KOPT-K1 (cell line): ENCODE measurements at regions not wholly inside any gene's neighbourhood (a gene's known extent, or its start where the extent isn't known, plus 50 kb on each side); places are given as distances from the start of the nearest gene placed in this dataset.

ENCODE experiments used
- H3K27ac ChIP-seq: fragments of 200-600 bp; sonication (generic); 2 replicates; pipeline ENCODE4 v1.5.1; 2016; ENCODE audit warnings: antibody characterized with exemption, mild to moderate bottlenecking, low read depth, low read length; ENCODE audit not compliant: poor library complexity, severe bottlenecking
- H3K36me3 ChIP-seq: fragments of 200-600 bp; sonication (generic); 2 replicates; pipeline ENCODE4 v1.5.1; 2017; ENCODE audit warnings: antibody characterized with exemption, mild to moderate bottlenecking, low read length, moderate library complexity; ENCODE audit not compliant: insufficient read depth
- H3K9me3 ChIP-seq: fragments of 200-600 bp; sonication (generic); 2 replicates; pipeline ENCODE4 v1.5.1; 2017; ENCODE audit warnings: antibody characterized with exemption, low read length, mild to moderate bottlenecking; ENCODE audit not compliant: insufficient read depth, poor library complexity, severe bottlenecking

DNA sequence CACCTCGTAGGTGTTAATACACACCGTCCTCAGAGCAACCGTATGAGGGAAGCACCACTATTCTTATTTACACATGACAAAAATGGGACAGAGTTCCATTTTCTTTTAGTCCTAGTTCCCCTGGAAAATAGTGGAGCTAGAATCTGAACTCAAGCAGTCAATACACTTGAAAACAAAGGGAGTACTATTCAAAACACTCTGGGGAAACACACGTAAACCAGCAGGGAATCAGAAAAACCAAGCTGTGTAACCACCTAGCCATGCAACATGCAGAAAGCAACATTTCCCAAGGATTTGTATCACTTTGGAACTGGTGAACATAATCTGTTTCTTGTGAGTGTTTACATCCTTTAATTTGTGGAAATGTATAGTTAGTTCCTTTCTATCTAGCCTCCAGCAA, 208.2 kb downstream of the UBE2E3 start:
- no peaks in the 10 kb centered on the region for H3K36me3 ChIP-seq
- no peaks in the 10 kb centered on the region for H3K9me3 ChIP-seq
- H3K27ac ChIP-seq = no peak overlapping the region

DNA sequence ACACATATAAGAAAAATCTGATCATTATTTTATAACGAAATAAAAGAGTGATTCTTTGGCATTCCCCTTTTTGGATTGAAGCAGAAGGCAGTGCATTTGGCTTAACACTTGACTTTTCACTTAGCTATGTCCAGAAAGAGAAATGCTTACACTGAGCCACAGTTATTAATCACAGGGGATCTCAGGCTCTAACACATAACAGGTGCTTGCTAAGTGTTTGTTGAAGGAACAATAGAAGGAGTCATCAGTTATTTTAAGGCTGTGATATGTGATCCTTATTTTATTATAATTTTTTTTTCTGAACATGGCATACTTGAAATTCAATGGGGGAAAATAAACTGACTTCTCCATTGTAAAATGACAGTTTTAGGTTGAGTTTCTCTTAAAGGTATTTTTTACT, 209.5 kb downstream of the UBE2E3 start:
- no peaks in the 10 kb centered on the region for H3K36me3 ChIP-seq
- no peak overlapping the region for H3K27ac ChIP-seq
- H3K9me3 ChIP-seq = no peaks in the 10 kb centered on the region

DNA sequence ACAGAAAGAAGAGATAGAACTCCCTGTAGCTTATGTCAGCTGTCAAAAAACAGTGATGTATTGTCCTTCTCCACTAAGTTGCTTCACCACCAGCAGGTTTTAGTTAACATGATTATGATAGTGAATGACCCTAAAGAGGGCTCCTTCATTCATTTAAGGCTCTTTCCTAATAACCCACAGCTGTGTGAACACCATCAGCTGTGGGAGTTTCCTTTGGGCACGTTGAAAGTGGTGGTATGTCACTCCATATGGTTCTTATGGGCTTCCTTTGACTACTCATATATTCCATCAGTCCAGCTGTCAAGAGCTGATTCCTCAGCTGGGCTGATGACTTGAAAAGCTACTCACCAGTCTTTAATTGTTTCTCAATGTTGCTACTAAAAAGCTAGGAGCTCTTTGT, 210.3 kb downstream of the UBE2E3 start:
- H3K27ac ChIP-seq = no peak overlapping the region
- no peaks in the 10 kb centered on the region for H3K9me3 ChIP-seq
- no peaks in the 10 kb centered on the region for H3K36me3 ChIP-seq

DNA sequence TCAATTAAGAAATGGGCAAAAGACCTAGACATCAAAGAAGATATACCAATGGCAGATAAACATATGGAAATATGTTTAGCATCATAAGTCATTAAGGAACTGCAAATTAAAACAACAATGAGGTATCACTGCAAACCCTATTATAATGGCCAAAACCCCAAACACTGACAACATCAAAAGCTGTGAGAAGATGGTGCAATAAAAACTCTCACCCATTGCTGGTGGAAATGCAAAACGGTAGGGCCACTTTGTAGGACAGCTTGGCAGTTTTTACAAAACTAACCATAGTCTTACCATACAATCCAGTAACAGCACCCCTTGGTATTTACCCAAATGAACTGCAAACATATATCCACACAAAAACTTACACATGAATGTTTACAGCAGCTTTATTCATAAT, 213.1 kb downstream of the UBE2E3 start:
- H3K36me3 ChIP-seq = peaks cover 10% of the 10 kb centered on the region
- no peak overlapping the region for H3K27ac ChIP-seq
- H3K9me3 ChIP-seq = peaks cover 9% of the 10 kb centered on the region

DNA sequence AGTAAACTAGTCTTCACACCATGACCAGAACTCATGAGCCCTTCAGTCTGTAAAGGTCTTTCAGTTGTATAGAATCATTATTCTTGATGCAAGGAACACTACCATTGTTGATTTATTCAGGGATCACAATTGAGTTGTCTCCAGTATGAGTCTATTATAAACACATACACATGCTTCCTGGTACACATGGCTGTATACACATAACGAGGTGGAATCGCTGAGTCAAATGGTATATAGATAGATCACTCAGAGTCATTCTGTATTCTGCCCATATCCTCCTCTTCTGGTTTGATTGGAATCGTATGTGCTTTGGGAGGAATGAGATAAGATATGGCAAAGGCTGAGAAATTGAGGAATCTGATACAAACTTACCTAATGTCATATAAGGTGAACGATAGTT, 216.0 kb downstream of the UBE2E3 start:
- Histone ChIP-seq H3K36me3 (peaks cover 10% of the 10 kb centered on the region), H3K27ac (no peak overlapping the region), H3K9me3 (peaks cover 16% of the 10 kb centered on the region)

DNA sequence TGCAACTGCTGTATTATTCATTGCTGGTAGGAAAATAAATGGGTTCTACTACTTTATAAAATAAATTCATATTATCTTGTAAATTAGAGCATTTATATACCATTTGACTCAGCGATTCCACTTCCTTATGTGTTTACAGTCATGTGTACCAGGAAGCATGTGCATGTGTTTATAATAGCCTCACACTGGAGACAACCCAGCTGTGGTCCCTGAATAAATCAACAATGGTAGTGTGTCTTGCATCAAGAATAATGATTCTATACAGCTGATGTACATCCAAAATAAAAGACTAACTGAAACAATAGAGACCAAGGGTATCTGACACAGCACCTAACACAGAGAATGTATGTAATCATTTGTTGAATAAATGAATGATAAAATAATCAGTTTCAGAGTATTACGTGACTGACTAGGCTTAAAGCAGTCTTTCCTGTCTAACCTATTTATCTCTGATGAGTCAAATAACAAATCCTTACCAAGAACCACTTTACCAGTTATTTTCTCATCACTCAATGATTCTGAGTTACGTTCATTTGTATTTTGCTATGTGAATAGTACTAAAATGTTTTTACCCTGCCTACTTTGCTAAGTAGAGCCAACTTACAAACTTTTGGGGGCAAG, 216.8 kb downstream of the UBE2E3 start:
- Histone ChIP-seq H3K36me3 (peaks cover 14% of the 10 kb centered on the region), H3K27ac (no peak overlapping the region), H3K9me3 (peaks cover 23% of the 10 kb centered on the region)

DNA sequence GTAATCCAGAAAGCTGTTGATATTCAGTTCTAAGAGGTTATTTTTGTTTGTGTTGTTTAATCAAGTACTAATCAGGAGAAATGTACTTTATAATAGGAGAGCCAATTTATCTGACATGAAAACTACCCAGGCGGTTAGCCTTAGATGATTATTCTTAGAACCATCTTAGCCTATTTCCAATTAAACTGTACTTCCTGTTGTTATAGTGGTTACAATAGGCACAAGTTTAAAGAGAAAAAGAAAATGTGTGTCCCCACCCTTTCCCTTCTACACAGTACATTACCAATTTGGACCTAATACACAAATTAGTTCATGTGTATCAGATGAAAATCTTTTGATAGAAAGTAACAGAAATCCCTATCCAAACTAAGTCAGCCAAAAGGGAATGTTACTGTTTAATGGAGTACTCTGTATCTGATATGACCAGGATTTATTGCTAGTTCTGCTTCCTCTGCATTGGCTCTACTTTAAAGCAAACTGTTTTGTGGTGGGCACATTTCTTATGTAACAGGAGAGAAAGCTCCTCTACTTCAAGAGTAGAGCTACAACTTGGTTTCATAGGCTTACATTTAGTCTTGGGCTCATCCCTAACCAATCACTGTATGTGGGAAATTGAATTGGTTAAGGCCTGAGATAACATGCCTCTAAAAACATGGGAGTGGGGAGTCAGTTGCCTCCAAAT, 217.9 kb downstream of the UBE2E3 start:
- H3K9me3 ChIP-seq = peaks cover 28% of the 10 kb centered on the region
- H3K27ac ChIP-seq = no peak overlapping the region
- H3K36me3 ChIP-seq = peaks cover 25% of the 10 kb centered on the region

DNA sequence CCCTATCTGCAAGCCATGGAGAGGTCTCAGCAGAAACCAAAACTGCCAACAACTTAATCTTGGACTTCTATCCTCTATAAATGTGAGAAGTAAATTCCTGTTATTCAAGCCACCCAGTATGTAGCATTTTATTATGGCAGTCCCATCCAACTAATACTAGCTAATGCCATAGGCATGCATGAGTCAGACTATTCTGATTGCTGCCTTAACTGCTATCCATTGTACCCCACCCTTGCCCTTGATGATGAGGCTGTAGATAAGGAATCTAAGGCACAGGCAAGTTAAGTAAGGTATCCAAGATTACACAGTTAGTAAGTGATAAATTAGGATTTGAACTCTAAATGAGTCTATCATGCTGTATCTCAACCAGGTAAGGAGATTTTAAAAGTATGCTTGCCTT, 223.0 kb downstream of the UBE2E3 start:
- Histone ChIP-seq H3K36me3 (peaks cover 51% of the 10 kb centered on the region), H3K27ac (no peak overlapping the region), H3K9me3 (peaks cover 68% of the 10 kb centered on the region)

DNA sequence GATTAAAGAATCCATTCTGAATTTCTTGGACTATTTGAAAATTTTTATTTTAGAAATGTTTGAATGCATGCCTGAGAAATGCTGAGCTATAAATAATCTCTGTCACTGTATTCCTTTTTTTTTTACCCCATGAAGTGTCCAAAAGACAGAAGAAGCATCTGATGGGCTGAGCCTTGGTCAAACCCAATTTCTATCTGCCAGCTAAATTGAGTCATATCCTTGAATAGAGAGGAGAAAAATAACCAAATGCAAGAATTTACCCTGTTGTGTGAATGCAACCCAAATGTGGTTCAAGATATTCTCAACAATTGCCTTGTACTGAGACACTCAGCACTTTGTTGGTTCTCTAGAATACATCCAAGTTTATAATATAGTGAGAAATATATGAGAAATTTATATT, 223.5 kb downstream of the UBE2E3 start:
- Histone ChIP-seq H3K27ac (no peak overlapping the region), H3K36me3 (peaks cover 56% of the 10 kb centered on the region), H3K9me3 (peaks cover 73% of the 10 kb centered on the region)

DNA sequence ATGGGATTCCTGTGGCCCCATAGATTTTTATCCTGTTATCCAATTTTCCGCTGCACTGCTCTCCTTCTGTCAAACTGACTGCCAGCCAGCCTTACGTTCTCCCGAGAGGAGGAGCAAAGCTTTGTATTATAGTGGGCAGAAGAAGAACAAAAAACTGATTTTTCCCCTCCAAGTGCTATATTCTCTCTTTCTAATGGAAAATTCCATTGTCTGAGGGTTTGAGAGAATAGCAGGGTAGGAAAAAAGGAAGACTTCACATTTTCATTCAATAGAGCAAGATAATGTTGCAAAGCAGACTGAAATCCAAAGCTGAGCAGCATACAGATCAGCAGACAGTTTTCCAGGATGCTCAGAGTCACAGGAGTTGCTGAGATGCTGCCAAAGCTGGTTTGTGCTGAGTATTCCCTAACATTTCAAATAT, 238.0 kb downstream of the UBE2E3 start:
- no peaks in the 10 kb centered on the region for H3K36me3 ChIP-seq
- no peak overlapping the region for H3K27ac ChIP-seq
- peaks cover 10% of the 10 kb centered on the region for H3K9me3 ChIP-seq

DNA sequence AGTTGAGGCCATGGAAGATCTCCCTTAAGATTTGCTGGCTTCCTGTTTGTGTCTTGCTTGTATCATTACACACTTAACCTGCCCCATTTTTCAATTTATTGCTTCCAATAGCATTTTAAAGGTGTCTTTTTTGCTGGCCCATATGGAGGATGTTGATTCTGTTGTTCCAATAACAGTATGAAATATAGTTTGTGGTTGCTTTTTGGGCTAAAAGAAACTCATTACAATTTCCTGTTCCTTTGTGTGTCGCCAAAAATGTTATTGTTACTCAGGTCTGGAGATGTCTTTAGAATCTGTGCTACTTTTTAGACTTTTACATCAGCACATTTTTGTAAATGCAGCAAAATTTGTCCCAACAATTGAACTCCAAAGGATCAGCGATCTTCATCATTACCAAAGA, 234.0 kb upstream of the ITGA4 start:
- peaks cover 22% of the 10 kb centered on the region for H3K36me3 ChIP-seq
- no peak overlapping the region for H3K27ac ChIP-seq
- peaks cover 11% of the 10 kb centered on the region for H3K9me3 ChIP-seq

DNA sequence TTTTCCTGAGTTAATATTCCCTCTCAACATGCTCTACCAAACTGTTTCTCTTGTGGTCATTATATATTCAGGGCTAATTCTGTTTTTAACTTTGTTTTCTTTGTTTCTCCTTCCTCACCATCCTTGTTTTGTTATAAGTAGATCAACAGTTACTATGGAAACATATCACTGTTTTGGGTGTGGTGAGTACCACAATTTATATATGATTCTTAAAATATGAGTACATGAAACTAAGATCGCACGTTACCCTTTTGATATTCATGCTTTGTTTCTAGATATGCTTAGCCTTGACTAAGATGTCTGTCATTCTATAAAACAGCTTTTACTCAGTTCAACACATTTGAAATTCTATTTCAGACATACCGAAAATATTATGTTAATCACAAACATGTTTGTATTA, 232.3 kb upstream of the ITGA4 start:
- Histone ChIP-seq H3K27ac (no peak overlapping the region), H3K36me3 (peaks cover 24% of the 10 kb centered on the region), H3K9me3 (peaks cover 11% of the 10 kb centered on the region)

DNA sequence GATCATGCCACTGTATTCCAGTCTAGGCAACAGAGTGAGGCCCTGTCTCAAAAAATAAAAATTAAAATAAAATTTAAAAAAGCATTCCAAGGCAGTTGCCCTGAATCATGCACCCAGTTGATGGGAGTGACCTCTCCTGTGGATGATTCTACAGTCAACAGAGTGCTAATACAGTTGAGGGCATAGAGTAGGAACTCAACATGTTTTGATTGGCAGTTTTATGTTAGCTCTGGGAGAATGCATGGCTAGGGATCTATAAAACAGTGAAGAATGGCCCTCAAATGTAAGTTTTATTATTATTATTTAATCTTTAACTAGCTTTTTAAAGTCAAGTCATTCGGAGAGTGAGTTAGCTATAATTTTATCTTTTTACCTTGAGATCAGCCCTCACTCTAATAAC, 228.5 kb upstream of the ITGA4 start:
- Histone ChIP-seq H3K9me3 (peaks cover 1% of the 10 kb centered on the region), H3K36me3 (peaks cover 24% of the 10 kb centered on the region), H3K27ac (no peak overlapping the region)

DNA sequence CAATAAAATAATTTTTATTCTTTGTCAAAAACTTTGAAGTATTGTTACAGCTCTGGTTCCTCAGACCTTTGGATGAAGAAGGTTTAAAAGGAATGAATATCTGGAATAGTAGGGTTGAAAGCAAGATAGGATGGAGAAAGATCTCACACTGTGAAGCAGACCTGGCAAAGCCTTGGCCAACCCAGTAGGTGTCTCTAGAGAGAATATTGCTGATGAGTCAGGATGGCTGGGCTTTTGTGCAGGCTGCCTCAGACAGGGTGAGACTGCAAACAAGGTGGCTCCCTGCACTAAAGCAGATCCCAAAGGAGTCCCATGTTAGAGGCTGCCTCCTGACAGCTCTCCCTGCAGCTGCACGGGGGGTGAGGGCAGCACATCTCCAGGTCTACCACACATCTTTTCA, 226.0 kb upstream of the ITGA4 start:
- Histone ChIP-seq H3K36me3 (peaks cover 28% of the 10 kb centered on the region), H3K9me3 (no peaks in the 10 kb centered on the region), H3K27ac (no peak overlapping the region)

DNA sequence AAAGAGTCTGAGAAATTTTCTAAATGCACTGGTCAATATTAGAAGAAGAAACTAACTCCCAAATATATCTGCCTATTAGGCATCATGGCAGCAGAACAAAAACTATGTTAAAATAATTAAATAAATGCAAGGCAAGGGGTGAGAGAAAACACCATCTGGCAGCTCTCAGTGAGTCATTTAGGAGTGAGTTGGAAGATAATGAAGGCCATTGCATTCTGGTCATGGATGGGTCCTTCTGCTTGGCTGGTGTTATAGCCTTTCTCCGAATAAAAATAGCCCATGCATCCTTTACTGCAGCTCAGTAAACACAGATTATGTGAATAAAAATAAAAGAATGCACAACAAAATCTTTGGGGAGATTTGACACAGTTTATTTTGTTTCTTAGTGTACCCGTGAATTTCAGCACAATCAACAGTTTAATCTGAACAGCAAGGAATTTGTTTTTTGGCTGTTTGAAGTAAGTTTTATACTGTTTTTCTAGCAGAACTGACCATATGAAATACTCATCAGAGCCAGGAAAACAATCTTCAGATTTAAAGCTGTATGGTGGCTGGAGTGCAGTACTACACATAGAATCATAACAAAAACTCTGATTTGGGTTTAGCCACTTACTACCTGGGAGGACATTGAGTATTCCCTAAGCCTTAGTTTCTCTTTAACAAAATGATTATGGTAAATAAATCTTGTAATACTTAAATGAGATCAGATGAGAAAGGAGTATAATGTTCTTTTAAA, 225.1 kb upstream of the ITGA4 start:
- Histone ChIP-seq H3K9me3 (no peaks in the 10 kb centered on the region), H3K27ac (no peak overlapping the region), H3K36me3 (peaks cover 22% of the 10 kb centered on the region)
